IPS DF 6.9 (cell line): ENCODE measurements at regions not wholly inside any gene's neighbourhood (a gene's known extent, or its start where the extent isn't known, plus 50 kb on each side); places are given as distances from the start of the nearest gene placed in this dataset.
"Not testable (repeated sequence)": the region's sequence is repeated elsewhere in the genome, so short reads cannot be mapped to it uniquely, and the experiment has no call there.

Experiments used
- DNase-seq: peaks from one replicate; pipeline ENCODE4 v3.0.0-alpha.2; 2013; ENCODE audit warnings: low read depth, low spot score
- H3K27ac ChIP-seq: one replicate; pipeline ENCODE4 v1.5.1; 2013; ENCODE audit warnings: low read length, control low read depth
- H3K27me3 ChIP-seq: 2 replicates; pipeline ENCODE4 v1.6.1; 2013; ENCODE audit warnings: mild to moderate bottlenecking, low read length; ENCODE audit not compliant: control insufficient read depth, insufficient read depth
- H3K36me3 ChIP-seq: 2 replicates; pipeline ENCODE4 v1.6.1; 2013; ENCODE audit warnings: low read length; ENCODE audit not compliant: control insufficient read depth, insufficient read depth
- H3K4me1 ChIP-seq: 2 replicates; pipeline ENCODE4 v1.6.1; 2013; ENCODE audit warnings: low read length; ENCODE audit not compliant: control insufficient read depth, insufficient read depth
- H3K4me3 ChIP-seq: 2 replicates; pipeline ENCODE4 v1.5.1; 2013; ENCODE audit warnings: mild to moderate bottlenecking, low read length
- H3K9me3 ChIP-seq: 2 replicates; pipeline ENCODE4 v1.6.1; 2013; ENCODE audit warnings: low read length, inconsistent platforms; ENCODE audit not compliant: control insufficient read depth, insufficient read depth
- WGBS: extraction: QIAGEN DNeasy Blood & Tissue Kit; methylation state at CpG from one replicate; pipeline ENCODE4 v1.1.7; 2013; ENCODE audit warnings: mixed read lengths, missing lambda C conversion rate; ENCODE audit not compliant: insufficient read length, insufficient coverage; 5-methylcytosine and 5-hydroxymethylcytosine counted together

DNA sequence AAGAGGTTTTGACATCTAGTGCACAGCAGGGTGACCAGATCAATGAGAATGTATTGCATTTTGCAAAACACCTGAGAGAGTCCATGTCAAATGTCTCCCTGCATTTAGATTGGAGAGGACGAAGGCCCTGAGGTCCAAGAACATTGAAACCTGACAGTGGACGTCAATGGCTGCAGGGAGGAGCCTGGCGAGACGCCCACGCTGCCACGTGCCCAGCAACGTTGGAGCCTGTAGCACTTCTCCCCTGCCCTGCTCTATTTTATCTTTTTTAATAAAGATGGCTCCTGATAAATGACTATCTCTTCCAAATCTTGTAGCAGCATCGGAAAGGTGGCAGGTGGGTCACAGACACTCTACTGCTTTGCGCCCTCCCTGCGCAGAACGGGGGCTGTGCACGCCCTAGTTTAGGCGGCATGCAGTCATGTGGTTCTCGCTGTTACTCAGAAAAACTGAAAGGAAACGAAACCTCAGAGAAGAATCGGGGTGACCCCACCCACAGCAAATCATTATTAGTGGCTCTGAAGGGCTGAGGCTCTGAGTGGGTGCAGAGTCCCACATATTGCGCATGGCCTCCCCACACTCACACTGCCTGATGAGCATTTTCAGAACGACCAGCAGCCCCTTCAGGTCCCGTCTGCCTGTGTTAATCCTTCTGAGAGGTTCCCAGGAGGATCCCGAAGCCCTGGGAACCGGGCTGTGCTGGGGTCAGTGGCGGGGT lies 62.5 kb upstream of the TAMM41 start:
- no peaks in the 10 kb centered on the region for H3K27me3 ChIP-seq

DNA sequence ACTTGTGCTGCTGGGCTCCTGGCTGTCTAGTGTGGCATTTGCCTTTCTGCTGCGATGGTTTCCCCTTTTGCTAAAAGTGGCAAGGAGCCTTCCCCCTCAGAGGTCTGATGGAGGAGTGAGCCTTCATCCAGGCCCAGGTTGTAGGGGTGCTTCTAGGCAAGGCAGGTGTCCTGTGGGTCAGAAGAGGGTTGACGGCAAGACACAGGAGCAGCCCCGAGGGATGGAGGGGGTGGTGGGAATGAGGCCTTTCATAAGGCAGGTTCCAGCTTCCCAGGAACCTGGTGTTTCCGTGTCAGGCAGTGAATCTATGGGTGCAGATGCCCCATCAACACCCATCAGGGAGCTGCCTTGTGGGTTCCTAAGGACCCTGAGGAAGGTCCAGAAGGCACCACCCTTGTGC lies 63.0 kb upstream of the TAMM41 start:
- WGBS = no CpG with 5 or more reads among the region's 4 CpGs
- no peak for DNase-seq

More for the DNA sequence above, 62.5 kb upstream of the TAMM41 start:
- Histone ChIP-seq H3K27ac (no peak overlapping the region), H3K4me3 (no peak overlapping the region), H3K4me1 (no peaks in the 10 kb centered on the region), H3K9me3 (no peaks in the 10 kb centered on the region), H3K36me3 (no peaks in the 10 kb centered on the region)
- WGBS = no CpG with 5 or more reads among the region's 22 CpGs
- DNase-seq = no peak

DNA sequence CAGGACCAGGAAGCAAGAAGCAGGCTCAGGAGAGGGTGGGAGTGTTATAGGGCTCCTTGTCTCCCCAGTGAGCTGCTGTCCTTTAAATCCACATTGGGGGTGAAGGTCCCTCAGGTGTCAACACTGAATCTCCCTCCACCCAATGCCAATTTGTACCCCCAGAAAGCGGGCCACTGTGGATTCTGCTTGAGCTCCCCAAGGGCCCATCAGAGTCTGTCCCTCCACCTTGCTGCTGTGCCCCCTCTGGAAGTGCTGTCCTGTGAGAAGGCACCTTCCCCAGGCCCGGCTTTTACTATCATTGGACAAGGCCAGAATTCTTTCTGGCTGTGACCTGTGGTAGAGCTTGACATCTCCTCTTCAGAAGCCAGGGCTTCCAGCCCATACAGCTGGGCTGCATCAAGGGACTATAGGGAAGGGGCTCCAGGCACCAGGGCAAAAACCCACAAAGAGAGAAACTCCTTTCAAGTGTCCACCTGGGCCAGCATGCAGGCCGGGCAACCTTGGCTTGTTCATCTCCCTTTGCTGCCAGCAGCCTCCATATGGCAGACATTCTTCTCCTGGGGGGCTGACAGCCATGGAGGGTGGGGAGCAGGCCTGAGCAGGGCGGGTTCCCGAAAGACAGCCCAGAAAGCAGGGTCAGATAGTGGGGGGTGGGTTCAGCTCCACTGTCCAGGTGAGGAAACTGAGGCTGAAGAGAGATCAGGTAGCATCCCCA lies 63.7 kb upstream of the TAMM41 start:
- H3K4me1 ChIP-seq, DNase-seq, H3K27me3 ChIP-seq, H3K9me3 ChIP-seq, H3K27ac ChIP-seq, H3K4me3 ChIP-seq, H3K36me3 ChIP-seq: not testable (repeated sequence)
- no CpG with 5 or more reads among the region's 5 CpGs for WGBS

More for the DNA sequence above, 63.0 kb upstream of the TAMM41 start:
- no peak overlapping the region for H3K4me3 ChIP-seq
- no peaks in the 10 kb centered on the region for H3K4me1 ChIP-seq
- H3K36me3 ChIP-seq = no peaks in the 10 kb centered on the region
- no peak overlapping the region for H3K27ac ChIP-seq
- no peaks in the 10 kb centered on the region for H3K9me3 ChIP-seq
- no peaks in the 10 kb centered on the region for H3K27me3 ChIP-seq

DNA sequence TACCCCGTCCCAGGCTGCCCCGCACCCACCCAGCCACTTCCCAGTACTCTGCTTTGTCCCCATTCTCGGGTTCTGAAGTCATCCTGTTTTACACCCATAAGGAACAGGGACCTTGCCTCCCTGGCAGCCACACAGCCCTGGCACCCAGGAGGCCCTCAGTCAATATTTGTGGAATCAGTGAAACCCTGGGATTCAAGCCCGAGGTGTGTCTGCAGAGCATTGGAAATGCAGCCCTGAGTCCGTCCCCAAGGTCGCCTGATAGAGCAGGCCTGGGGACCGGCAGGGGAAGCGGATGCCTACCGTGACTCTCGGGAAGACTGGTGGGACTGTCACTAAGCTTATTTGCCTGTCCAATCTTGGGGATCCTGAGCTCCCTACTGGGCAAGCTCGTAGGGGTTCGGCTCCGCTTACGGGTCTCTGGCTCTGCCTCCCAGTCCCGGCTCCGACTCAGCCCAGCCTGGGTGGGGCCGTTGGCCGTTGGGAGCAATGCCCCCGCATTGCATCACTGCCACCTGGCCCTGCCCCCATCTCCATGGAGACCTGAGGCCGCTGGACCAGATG lies 64.4 kb upstream of the TAMM41 start:
- H3K27ac ChIP-seq = no peak overlapping the region
- H3K9me3 ChIP-seq = no peaks in the 10 kb centered on the region
- no peaks in the 10 kb centered on the region for H3K4me1 ChIP-seq
- H3K27me3 ChIP-seq = no peaks in the 10 kb centered on the region
- H3K36me3 ChIP-seq = no peaks in the 10 kb centered on the region
- H3K4me3 ChIP-seq = no peak overlapping the region
- no CpG with 5 or more reads among the region's 20 CpGs for WGBS
- no peak for DNase-seq

DNA sequence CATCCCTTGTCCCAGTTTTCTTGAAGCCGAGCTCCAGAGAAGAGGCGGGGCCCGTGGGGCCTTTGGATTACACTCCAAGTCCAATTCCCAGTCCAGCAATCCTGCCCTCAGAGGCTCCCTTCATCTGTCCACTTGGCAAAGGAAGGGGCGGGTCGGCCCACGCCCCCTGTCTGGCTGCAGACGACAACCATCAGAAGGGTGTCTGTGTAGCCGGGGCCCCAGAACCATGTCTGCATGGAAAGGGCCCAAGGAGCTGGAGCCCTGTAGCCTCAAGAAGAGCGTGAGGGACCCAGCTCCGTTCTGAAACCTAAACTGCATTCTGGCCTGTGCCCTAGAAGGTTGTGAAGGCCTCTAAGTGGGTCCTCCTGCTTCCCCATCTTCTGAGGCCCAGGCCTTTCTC lies 65.2 kb upstream of the TAMM41 start:
- DNase-seq, H3K4me3 ChIP-seq, H3K27ac ChIP-seq, H3K27me3 ChIP-seq, H3K4me1 ChIP-seq, H3K9me3 ChIP-seq, H3K36me3 ChIP-seq: not testable (repeated sequence)
- WGBS = no CpG with 5 or more reads among the region's 10 CpGs

DNA sequence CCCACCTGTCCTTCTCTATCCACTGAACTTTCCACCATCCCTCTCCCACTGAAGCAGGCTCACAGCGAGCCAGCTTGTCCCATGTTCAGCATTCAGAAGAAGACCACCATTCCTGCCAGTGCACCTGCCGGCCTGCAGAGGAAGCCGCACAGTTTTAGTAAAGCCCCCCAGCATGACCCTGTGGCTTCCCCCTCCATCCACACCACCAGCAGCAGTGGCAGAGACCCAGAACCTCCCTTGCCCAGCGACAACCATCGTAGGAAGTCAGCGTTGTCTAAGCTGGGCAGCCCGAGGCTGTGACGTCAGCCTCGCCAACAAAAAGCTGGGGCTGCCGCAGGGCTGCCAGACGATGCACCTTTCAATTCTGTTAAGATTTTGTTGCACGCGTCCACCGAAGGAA lies 66.6 kb upstream of the TAMM41 start:
- WGBS = no CpG with 5 or more reads among the region's 14 CpGs
- DNase-seq = no peak
- no peaks in the 10 kb centered on the region for H3K36me3 ChIP-seq
- no peaks in the 10 kb centered on the region for H3K27me3 ChIP-seq
- no peak overlapping the region for H3K27ac ChIP-seq
- no peak overlapping the region for H3K4me3 ChIP-seq
- peaks cover 2% of the 10 kb centered on the region for H3K9me3 ChIP-seq
- H3K4me1 ChIP-seq = no peaks in the 10 kb centered on the region

DNA sequence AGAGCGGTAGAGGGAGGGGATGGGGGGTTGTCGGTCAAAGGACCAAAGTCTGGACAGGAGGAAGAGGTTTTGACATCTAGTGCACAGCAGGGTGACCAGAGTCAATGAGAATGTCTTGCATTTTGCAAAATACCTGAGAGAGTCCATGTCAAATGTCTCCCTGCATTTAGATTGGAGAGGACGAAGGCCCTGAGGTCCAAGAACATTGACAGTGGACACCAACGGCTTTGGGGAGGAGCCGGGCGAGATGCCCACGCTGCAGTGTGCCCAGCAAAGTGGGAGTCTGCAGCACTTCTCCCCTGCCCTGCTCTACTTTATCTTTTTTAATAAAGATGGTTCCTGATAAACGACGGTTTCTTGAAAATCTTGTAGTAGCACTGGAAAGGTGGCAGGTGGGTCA lies 67.4 kb upstream of the TAMM41 start:
- Histone ChIP-seq H3K27me3 (no peaks in the 10 kb centered on the region), H3K36me3 (no peaks in the 10 kb centered on the region), H3K9me3 (peaks cover 2% of the 10 kb centered on the region), H3K4me1 (no peaks in the 10 kb centered on the region), H3K4me3 (no peak overlapping the region), H3K27ac (no peak overlapping the region)
- no CpG with 5 or more reads among the region's 9 CpGs for WGBS
- no peak for DNase-seq

DNA sequence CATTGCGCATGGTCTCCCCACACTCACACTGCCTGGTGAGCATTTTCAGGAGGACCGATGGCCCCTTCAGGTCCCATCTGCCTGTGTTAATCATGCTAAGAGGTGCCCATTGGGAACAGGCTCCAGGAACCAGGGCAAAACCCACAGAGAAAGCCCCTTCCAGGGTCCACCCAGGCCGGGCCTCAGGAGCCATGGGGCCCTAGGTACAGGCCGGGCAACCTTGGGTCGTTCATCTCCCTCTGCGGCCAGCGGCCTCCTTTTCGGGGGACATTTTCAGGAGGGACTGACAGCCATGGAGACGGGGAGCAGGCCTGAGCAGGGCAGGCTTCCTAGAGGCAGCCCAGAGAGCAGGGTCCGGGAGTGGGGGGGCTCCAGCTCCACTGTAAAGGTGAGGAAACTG lies 68.0 kb upstream of the TAMM41 start:
- no CpG with 5 or more reads among the region's 10 CpGs for WGBS
- Histone ChIP-seq H3K27ac (no peak overlapping the region), H3K27me3 (no peaks in the 10 kb centered on the region), H3K4me1 (no peaks in the 10 kb centered on the region), H3K4me3 (no peak overlapping the region), H3K36me3 (no peaks in the 10 kb centered on the region), H3K9me3 (peaks cover 2% of the 10 kb centered on the region)
- no peak for DNase-seq

DNA sequence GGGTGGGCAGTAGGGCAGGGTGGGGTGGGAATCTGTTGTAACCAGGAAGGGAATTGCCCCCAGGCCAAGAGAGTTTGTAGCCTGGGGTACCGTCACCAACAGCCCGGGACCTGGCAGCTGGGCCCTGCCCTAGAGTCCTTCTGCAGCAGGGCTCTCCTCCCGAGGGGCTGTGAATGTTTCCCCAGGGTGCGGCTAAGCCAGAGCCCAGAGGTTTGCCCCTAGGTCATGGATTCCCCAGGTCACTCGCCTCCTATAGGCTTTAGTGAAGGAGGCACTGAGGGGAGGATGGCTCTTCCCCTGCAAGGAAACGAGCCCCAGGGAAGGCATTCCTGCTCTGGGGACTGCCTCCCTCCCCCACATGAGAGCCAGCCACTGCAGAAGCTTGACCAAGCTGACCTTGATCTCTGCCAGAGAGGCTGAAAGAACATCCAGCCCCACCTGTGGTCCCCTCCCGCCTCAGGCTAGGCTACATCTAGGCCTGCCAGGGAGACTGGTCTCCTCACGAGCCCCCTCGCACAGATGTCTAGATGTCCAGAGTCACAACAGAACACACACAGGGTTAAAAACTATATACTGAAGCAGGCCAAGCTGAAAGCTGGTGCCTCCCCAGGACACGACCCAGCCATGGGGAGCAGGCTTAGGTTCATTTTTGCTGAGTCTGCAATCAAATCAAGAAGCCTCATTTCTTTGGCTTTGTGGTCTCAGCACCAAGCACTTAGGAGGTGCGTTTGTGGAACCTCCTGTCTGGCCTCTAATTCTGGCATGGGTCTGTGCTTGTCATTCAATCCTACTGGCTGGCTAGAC lies 69.1 kb upstream of the TAMM41 start:
- Histone ChIP-seq H3K27ac (no peak overlapping the region), H3K4me3 (no peak overlapping the region), H3K4me1 (no peaks in the 10 kb centered on the region), H3K9me3 (peaks cover 2% of the 10 kb centered on the region), H3K36me3 (no peaks in the 10 kb centered on the region), H3K27me3 (no peaks in the 10 kb centered on the region)
- no peak for DNase-seq
- whole genome bisulfite sequencing = no CpG with 5 or more reads among the region's 11 CpGs

DNA sequence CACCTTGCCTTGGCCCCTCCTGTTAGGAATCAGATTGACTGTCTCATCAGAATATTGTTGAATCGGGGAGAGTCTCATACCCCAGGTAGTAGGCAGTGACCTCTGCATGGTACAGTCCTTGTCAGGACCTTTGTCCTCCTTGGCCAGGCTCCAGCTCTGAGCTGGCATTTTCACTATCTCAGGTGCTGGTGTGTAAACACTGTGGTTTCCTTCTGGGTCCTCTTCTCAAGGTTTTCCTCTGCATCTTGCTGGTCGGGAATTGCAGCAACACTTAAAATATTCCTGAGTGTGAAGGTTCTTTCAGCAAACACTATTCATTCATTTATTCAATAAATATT lies 69.7 kb upstream of the TAMM41 start:
- not testable (repeated sequence) for DNase-seq, H3K4me1 ChIP-seq, H3K27ac ChIP-seq, H3K27me3 ChIP-seq, H3K4me3 ChIP-seq, H3K36me3 ChIP-seq, H3K9me3 ChIP-seq
- WGBS = no CpG with 5 or more reads among the region's 2 CpGs
